Osteocyte (in vitro differentiated cells): ENCODE measurements at regions not wholly inside any gene's neighbourhood (a gene's known extent, or its start where the extent isn't known, plus 50 kb on each side); places are given as distances from the start of the nearest gene placed in this dataset.
A peak's percentile ranks its signal among the peaks of the same experiment; 100 is the strongest.

Experiments
- DNase-seq: peaks from one replicate; pipeline ENCODE4 v3.0.0; 2021; ENCODE audit warnings: mixed read lengths; ENCODE audit not compliant: unreplicated experiment; ENCODE audit errors: extremely low spot score
- H3K27ac Mint-ChIP-seq: one replicate; pipeline ENCODE4 v1.8.0; 2021; ENCODE audit warnings: mild to moderate bottlenecking, mixed read lengths; ENCODE audit not compliant: unreplicated experiment
- H3K27me3 Mint-ChIP-seq: one replicate; pipeline ENCODE4 v1.8.0; 2021; ENCODE audit warnings: mixed read lengths; ENCODE audit not compliant: unreplicated experiment
- H3K36me3 Mint-ChIP-seq: one replicate; pipeline ENCODE4 v1.8.0; 2021; ENCODE audit warnings: mixed read lengths; ENCODE audit not compliant: unreplicated experiment
- H3K4me1 Mint-ChIP-seq: one replicate; pipeline ENCODE4 v1.8.0; 2021; ENCODE audit warnings: mixed read lengths; ENCODE audit not compliant: unreplicated experiment
- H3K4me3 Mint-ChIP-seq: one replicate; pipeline ENCODE4 v1.8.0; 2021; ENCODE audit warnings: mild to moderate bottlenecking, moderate library complexity, mixed read lengths; ENCODE audit not compliant: unreplicated experiment
- H3K9me3 Mint-ChIP-seq: one replicate; pipeline ENCODE4 v1.8.0; 2021; ENCODE audit warnings: mixed read lengths; ENCODE audit not compliant: unreplicated experiment
- TF ChIP-seq, protein P1 (sequence below): fragments of 200-600 bp; sonication (generic); IDR thresholded peaks from 2 replicates; pipeline ENCODE4 v1.5.0; 2021; ENCODE audit warnings: antibody characterized with exemption, mild to moderate bottlenecking, moderate library complexity

- Mint-ChIP-seq H3K27me3 (no peaks in the 10 kb centered on the region), H3K4me3 (no peak overlapping the region), H3K4me1 (no peaks in the 10 kb centered on the region), H3K27ac (no peak overlapping the region), H3K36me3 (no peaks in the 10 kb centered on the region), H3K9me3 (no peaks in the 10 kb centered on the region)
- DNase-seq: no peak
- TF ChIP-seq, protein P1, sequence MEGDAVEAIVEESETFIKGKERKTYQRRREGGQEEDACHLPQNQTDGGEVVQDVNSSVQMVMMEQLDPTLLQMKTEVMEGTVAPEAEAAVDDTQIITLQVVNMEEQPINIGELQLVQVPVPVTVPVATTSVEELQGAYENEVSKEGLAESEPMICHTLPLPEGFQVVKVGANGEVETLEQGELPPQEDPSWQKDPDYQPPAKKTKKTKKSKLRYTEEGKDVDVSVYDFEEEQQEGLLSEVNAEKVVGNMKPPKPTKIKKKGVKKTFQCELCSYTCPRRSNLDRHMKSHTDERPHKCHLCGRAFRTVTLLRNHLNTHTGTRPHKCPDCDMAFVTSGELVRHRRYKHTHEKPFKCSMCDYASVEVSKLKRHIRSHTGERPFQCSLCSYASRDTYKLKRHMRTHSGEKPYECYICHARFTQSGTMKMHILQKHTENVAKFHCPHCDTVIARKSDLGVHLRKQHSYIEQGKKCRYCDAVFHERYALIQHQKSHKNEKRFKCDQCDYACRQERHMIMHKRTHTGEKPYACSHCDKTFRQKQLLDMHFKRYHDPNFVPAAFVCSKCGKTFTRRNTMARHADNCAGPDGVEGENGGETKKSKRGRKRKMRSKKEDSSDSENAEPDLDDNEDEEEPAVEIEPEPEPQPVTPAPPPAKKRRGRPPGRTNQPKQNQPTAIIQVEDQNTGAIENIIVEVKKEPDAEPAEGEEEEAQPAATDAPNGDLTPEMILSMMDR: no peak
These were observed 68.1 kb upstream of the HTR2A start for GRCh38 chr13:46964789-46965527.

DNA sequence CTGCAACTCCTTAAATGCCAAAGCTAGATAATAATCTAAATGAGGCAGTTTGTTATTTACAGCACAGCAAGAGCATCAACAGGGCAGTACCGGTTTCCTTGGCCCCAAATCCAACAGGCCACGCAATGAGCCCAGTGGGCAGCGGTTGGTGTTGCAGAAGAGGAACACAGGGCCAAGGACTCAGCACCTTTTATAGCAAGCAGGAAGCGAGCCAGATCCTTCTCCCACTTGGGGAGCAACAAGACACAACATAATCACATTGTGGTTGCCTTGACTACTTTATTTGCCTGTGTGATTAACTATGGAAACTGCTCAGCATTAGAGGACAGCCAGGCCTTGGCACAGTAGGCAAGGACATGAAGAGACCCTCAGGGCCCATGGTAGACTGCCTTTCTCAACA lies 67.1 kb upstream of the HTR2A start:
- TF ChIP-seq, protein P1: no peak
- Mint-ChIP-seq H3K36me3 (no peaks in the 10 kb centered on the region), H3K27me3 (no peaks in the 10 kb centered on the region), H3K9me3 (no peaks in the 10 kb centered on the region), H3K4me3 (no peak overlapping the region), H3K4me1 (no peaks in the 10 kb centered on the region), H3K27ac (no peak overlapping the region)
- no peak for DNase-seq

GRCh38 chr13:46962281-46962941 lies 65.6 kb upstream of the HTR2A start:
- no peak overlapping the region for H3K4me3 Mint-ChIP-seq
- no peaks in the 10 kb centered on the region for H3K36me3 Mint-ChIP-seq
- H3K9me3 Mint-ChIP-seq: no peaks in the 10 kb centered on the region
- no peaks in the 10 kb centered on the region for H3K4me1 Mint-ChIP-seq
- peaks cover 2% of the 10 kb centered on the region for H3K27me3 Mint-ChIP-seq
- TF ChIP-seq, protein P1: peak; percentile 35
- no peak overlapping the region for H3K27ac Mint-ChIP-seq
- no peak for DNase-seq

DNA sequence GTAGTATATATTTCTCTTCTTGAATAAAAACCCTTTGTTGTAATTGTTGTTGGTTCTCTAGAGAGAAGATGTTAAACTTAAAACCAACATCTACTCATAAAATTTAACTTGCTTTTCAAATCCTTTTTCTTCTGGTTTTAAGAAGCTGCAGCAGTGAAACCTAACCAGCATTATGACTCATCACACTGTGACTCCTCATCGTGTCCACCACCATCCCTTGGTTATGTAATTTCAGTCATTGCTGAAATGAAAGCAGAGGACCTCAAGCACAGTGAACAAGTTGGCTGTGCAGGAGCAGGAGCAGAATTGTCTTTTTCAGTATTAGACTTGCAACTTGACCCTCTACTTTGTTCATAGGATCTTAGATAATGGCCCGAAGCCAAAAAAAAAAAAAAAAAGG lies 64.9 kb upstream of the HTR2A start:
- H3K4me3 Mint-ChIP-seq: no peak overlapping the region
- H3K9me3 Mint-ChIP-seq: no peaks in the 10 kb centered on the region
- no peak for DNase-seq
- no peak overlapping the region for H3K27ac Mint-ChIP-seq
- no peaks in the 10 kb centered on the region for H3K36me3 Mint-ChIP-seq
- TF ChIP-seq, protein P1: no peak
- H3K4me1 Mint-ChIP-seq: no peaks in the 10 kb centered on the region
- peaks cover 5% of the 10 kb centered on the region for H3K27me3 Mint-ChIP-seq

- Mint-ChIP-seq H3K36me3 (no peaks in the 10 kb centered on the region), H3K9me3 (no peaks in the 10 kb centered on the region), H3K4me1 (no peaks in the 10 kb centered on the region), H3K4me3 (no peak overlapping the region), H3K27me3 (peaks cover 17% of the 10 kb centered on the region), H3K27ac (no peak overlapping the region)
- DNase-seq: no peak
- TF ChIP-seq, protein P1: no peak
These were observed 57.1 kb upstream of the HTR2A start for GRCh38 chr13:46953941-46954340.
